WTC11 (cell line): ENCODE measurements at regions not wholly inside any gene's neighbourhood (a gene's known extent, or its start where the extent isn't known, plus 50 kb on each side); places are given as distances from the start of the nearest gene placed in this dataset.

Experiments used
- ATAC-seq: fragments of 200-7000 bp; cut with Tn5 transposase; 2 replicates; pipeline ENCODE4 v1.10.0; 2021; ENCODE audit warnings: mild to moderate bottlenecking, moderate library complexity
- CTCF ChIA-PET: fragments of 300-600 bp; sonication (Branson Sonifier 250); formaldehyde crosslinking; loops from one replicate; lab custom pipeline; 2021; ENCODE audit warnings: antibody characterized with exemption; lab: Charles Lee
- POLR2A ChIA-PET: fragments of 350-600 bp; sonication (Branson Sonifier 250); formaldehyde crosslinking; loops from one replicate; lab custom pipeline; 2021; ENCODE audit warnings: antibody characterized with exemption; lab: Charles Lee
- DNase-seq: peaks from one replicate; pipeline ENCODE4 v3.0.0; 2021; ENCODE audit warnings: low spot score
- H3K27ac Mint-ChIP-seq: 2 replicates; pipeline ENCODE4 v1.8.0; 2021; ENCODE audit warnings: mixed read lengths
- H3K27me3 Mint-ChIP-seq: 2 replicates; pipeline ENCODE4 v1.8.0; 2021; ENCODE audit warnings: low read depth, mild to moderate bottlenecking, moderate library complexity, mixed read lengths
- H3K36me3 Mint-ChIP-seq: 2 replicates; pipeline ENCODE4 v1.8.0; 2021; ENCODE audit warnings: mixed read lengths
- H3K4me1 Mint-ChIP-seq: 2 replicates; pipeline ENCODE4 v1.8.0; 2022; ENCODE audit warnings: mixed read lengths
- H3K4me3 Mint-ChIP-seq: 2 replicates; pipeline ENCODE4 v1.8.0; 2021; ENCODE audit warnings: mild to moderate bottlenecking, moderate library complexity, mixed read lengths
- H3K9me3 Mint-ChIP-seq: 2 replicates; pipeline ENCODE4 v1.8.0; 2021; ENCODE audit warnings: mixed read lengths
- GRHL2 ChIP-seq: fragments of 250-450 bp; sonication (Bioruptor Pico); IDR thresholded peaks from 2 replicates; pipeline ENCODE4 v1.8.0; 2022; ENCODE audit warnings: mild to moderate bottlenecking, moderate library complexity; ENCODE audit not compliant: insufficient replicate concordance, severe bottlenecking
- HMGA2 ChIP-seq: fragments of 250-450 bp; sonication (Bioruptor Pico); IDR thresholded peaks from 2 replicates; pipeline ENCODE4 v1.4.0; 2021; ENCODE audit warnings: mild to moderate bottlenecking, moderate library complexity
- NFATC4 ChIP-seq: fragments of 250-450 bp; sonication (Bioruptor Pico); IDR thresholded peaks from 2 replicates; pipeline ENCODE4 v1.9.0; 2021; ENCODE audit warnings: mild to moderate bottlenecking
- NFE2L1 ChIP-seq: sonication (generic); formaldehyde crosslinking; IDR thresholded peaks from 2 replicates; pipeline ENCODE4 v1.8.1; 2023; ENCODE audit warnings: missing genetic modification reagents
- RORB ChIP-seq: fragments of 250-450 bp; sonication (Bioruptor Pico); IDR thresholded peaks from 2 replicates; pipeline ENCODE4 v1.9.0; 2021; ENCODE audit warnings: mild to moderate bottlenecking
- SOX15 ChIP-seq: fragments of 250-450 bp; sonication (Bioruptor Pico); IDR thresholded peaks from 2 replicates; pipeline ENCODE4 v1.9.0; 2021; ENCODE audit warnings: mild to moderate bottlenecking
- TP53 ChIP-seq: sonication (generic); formaldehyde crosslinking; IDR thresholded peaks from 2 replicates; pipeline ENCODE4 v1.8.1; 2023; ENCODE audit warnings: mild to moderate bottlenecking, missing genetic modification reagents
- ZNF219 ChIP-seq: sonication (generic); formaldehyde crosslinking; IDR thresholded peaks from 2 replicates; pipeline ENCODE4 v1.8.0; 2023; ENCODE audit warnings: missing genetic modification reagents, mild to moderate bottlenecking, borderline replicate concordance
- ZNF232 ChIP-seq: sonication (generic); formaldehyde crosslinking; IDR thresholded peaks from 2 replicates; pipeline ENCODE4 v1.8.0; 2022; ENCODE audit warnings: mild to moderate bottlenecking, missing genetic modification reagents
- ZNF263 ChIP-seq: sonication (generic); formaldehyde crosslinking; IDR thresholded peaks from 2 replicates; pipeline ENCODE4 v1.8.1; 2022; ENCODE audit warnings: low read depth, mild to moderate bottlenecking, moderate library complexity, missing genetic modification reagents
- ZNF317 ChIP-seq: sonication (generic); formaldehyde crosslinking; IDR thresholded peaks from 2 replicates; pipeline ENCODE4 v1.8.1; 2023; ENCODE audit warnings: low read depth, mild to moderate bottlenecking, moderate library complexity, missing genetic modification reagents, borderline replicate concordance
- ZNF416 ChIP-seq: fragments of 250-450 bp; sonication (Bioruptor Pico); IDR thresholded peaks from 2 replicates; pipeline ENCODE4 v1.9.0; 2021; ENCODE audit warnings: mild to moderate bottlenecking, inconsistent platforms
- TF ChIP-seq, protein P1 (sequence below): sonication (generic); formaldehyde crosslinking; IDR thresholded peaks from 2 replicates; pipeline ENCODE4 v1.8.1; 2023; ENCODE audit warnings: mild to moderate bottlenecking, missing genetic modification reagents, borderline replicate concordance
- TF ChIP-seq, protein P2 (sequence below): sonication (generic); formaldehyde crosslinking; IDR thresholded peaks from 2 replicates; pipeline ENCODE4 v1.8.0; 2022; ENCODE audit warnings: missing genetic modification reagents
- TF ChIP-seq, protein P3 (sequence below): sonication (generic); formaldehyde crosslinking; IDR thresholded peaks from 2 replicates; pipeline ENCODE4 v1.8.1; 2023; ENCODE audit warnings: mild to moderate bottlenecking, missing genetic modification reagents
- TF ChIP-seq, protein P4 (sequence below): fragments of 250-450 bp; sonication (Bioruptor Pico); IDR thresholded peaks from 2 replicates; pipeline ENCODE4 v1.9.0; 2021; ENCODE audit warnings: mild to moderate bottlenecking, borderline replicate concordance
- TF ChIP-seq, protein P5 (sequence below): fragments of 250-450 bp; sonication (Bioruptor Pico); IDR thresholded peaks from 2 replicates; pipeline ENCODE4 v1.8.0; 2021; ENCODE audit warnings: mild to moderate bottlenecking
- TF ChIP-seq, protein P6 (sequence below): sonication (generic); formaldehyde crosslinking; IDR thresholded peaks from 2 replicates; pipeline ENCODE4 v1.8.1; 2022; ENCODE audit warnings: missing genetic modification reagents, borderline replicate concordance

DNA sequence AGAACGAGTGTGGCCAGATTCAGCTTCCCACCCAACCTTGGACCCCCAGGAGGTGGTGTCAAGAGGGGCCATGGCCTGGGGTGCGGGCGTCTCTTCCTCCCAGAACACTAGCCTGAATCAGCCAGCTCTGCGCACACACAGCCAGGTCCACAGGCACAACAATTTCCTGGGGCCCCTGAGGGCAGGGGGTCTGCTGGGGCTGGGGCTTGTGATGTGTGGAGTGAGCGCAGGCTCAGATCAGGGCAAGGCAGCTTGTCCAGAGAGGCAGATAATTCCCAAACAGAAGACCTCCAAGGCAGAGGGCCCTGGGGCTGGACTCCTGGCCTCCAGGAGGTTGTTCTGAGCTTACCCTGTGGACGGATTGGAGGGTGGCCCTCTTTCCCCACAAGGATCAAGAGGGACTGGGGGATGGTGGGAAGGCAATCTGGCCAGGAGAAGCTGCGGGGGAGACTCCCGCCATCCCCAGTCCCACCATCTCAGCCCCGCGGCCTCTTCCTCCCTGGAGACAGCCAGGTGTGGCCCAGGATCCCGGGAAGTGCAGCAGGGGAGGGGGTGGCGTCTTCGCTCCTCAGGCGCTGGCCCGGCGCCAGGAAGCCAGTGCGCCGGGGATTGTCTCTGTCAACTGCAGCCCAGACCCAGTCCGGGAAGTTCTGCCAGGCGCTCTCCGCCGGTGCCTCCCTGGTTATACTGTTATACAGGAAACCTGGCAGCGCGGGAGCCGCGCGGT is 52.0 kb upstream of the AMZ2 start:
- peaks cover 24% of the 10 kb centered on the region for H3K4me1 Mint-ChIP-seq
- no peaks in the 10 kb centered on the region for H3K36me3 Mint-ChIP-seq
- ChIA-PET POLR2A (no interaction called here), CTCF (interaction anchor here (0.7 to 1.8 kb wide), 4 partner anchors 9 to 262 kb away, joined by 3 to 7 read pairs (median 4); partner anchors contain the start of gene WIPI1)
- peak; percentile 59 for DNase-seq
- peak overlapping the region; percentile 69 for H3K4me3 Mint-ChIP-seq
- H3K27me3 Mint-ChIP-seq, result peaks cover 89% of the 10 kb centered on the region
- peak; percentile 17 for ATAC-seq
- H3K9me3 Mint-ChIP-seq, result no peaks in the 10 kb centered on the region
- H3K27ac Mint-ChIP-seq, result no peak overlapping the region
- TF ChIP-seq, protein P1, sequence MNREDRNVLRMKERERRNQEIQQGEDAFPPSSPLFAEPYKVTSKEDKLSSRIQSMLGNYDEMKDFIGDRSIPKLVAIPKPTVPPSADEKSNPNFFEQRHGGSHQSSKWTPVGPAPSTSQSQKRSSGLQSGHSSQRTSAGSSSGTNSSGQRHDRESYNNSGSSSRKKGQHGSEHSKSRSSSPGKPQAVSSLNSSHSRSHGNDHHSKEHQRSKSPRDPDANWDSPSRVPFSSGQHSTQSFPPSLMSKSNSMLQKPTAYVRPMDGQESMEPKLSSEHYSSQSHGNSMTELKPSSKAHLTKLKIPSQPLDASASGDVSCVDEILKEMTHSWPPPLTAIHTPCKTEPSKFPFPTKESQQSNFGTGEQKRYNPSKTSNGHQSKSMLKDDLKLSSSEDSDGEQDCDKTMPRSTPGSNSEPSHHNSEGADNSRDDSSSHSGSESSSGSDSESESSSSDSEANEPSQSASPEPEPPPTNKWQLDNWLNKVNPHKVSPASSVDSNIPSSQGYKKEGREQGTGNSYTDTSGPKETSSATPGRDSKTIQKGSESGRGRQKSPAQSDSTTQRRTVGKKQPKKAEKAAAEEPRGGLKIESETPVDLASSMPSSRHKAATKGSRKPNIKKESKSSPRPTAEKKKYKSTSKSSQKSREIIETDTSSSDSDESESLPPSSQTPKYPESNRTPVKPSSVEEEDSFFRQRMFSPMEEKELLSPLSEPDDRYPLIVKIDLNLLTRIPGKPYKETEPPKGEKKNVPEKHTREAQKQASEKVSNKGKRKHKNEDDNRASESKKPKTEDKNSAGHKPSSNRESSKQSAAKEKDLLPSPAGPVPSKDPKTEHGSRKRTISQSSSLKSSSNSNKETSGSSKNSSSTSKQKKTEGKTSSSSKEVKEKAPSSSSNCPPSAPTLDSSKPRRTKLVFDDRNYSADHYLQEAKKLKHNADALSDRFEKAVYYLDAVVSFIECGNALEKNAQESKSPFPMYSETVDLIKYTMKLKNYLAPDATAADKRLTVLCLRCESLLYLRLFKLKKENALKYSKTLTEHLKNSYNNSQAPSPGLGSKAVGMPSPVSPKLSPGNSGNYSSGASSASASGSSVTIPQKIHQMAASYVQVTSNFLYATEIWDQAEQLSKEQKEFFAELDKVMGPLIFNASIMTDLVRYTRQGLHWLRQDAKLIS (CRISPR knock-in tag), result no peak
- TF ChIP-seq ZNF317 (CRISPR knock-in tag) (no peak), ZNF232 (CRISPR knock-in tag) (no peak), SOX15 (CRISPR knock-in tag) (no peak), NFATC4 (CRISPR knock-in tag) (no peak), GRHL2 (CRISPR knock-in tag) (no peak), RORB (CRISPR knock-in tag) (no peak), ZNF219 (CRISPR knock-in tag) (no peak), TP53 (no peak), ZNF416 (CRISPR knock-in tag) (no peak), ZNF263 (CRISPR knock-in tag) (no peak), NFE2L1 (CRISPR knock-in tag) (no peak), HMGA2 (CRISPR knock-in tag) (no peak)
- TF ChIP-seq, protein P2, sequence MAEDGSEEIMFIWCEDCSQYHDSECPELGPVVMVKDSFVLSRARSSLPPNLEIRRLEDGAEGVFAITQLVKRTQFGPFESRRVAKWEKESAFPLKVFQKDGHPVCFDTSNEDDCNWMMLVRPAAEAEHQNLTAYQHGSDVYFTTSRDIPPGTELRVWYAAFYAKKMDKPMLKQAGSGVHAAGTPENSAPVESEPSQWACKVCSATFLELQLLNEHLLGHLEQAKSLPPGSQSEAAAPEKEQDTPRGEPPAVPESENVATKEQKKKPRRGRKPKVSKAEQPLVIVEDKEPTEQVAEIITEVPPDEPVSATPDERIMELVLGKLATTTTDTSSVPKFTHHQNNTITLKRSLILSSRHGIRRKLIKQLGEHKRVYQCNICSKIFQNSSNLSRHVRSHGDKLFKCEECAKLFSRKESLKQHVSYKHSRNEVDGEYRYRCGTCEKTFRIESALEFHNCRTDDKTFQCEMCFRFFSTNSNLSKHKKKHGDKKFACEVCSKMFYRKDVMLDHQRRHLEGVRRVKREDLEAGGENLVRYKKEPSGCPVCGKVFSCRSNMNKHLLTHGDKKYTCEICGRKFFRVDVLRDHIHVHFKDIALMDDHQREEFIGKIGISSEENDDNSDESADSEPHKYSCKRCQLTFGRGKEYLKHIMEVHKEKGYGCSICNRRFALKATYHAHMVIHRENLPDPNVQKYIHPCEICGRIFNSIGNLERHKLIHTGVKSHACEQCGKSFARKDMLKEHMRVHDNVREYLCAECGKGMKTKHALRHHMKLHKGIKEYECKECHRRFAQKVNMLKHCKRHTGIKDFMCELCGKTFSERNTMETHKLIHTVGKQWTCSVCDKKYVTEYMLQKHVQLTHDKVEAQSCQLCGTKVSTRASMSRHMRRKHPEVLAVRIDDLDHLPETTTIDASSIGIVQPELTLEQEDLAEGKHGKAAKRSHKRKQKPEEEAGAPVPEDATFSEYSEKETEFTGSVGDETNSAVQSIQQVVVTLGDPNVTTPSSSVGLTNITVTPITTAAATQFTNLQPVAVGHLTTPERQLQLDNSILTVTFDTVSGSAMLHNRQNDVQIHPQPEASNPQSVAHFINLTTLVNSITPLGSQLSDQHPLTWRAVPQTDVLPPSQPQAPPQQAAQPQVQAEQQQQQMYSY, result no peak; the same call in 1 of the 2 replicates
- TF ChIP-seq, protein P3, sequence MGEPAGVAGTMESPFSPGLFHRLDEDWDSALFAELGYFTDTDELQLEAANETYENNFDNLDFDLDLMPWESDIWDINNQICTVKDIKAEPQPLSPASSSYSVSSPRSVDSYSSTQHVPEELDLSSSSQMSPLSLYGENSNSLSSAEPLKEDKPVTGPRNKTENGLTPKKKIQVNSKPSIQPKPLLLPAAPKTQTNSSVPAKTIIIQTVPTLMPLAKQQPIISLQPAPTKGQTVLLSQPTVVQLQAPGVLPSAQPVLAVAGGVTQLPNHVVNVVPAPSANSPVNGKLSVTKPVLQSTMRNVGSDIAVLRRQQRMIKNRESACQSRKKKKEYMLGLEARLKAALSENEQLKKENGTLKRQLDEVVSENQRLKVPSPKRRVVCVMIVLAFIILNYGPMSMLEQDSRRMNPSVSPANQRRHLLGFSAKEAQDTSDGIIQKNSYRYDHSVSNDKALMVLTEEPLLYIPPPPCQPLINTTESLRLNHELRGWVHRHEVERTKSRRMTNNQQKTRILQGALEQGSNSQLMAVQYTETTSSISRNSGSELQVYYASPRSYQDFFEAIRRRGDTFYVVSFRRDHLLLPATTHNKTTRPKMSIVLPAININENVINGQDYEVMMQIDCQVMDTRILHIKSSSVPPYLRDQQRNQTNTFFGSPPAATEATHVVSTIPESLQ (CRISPR knock-in tag), result no peak
- TF ChIP-seq, protein P4, sequence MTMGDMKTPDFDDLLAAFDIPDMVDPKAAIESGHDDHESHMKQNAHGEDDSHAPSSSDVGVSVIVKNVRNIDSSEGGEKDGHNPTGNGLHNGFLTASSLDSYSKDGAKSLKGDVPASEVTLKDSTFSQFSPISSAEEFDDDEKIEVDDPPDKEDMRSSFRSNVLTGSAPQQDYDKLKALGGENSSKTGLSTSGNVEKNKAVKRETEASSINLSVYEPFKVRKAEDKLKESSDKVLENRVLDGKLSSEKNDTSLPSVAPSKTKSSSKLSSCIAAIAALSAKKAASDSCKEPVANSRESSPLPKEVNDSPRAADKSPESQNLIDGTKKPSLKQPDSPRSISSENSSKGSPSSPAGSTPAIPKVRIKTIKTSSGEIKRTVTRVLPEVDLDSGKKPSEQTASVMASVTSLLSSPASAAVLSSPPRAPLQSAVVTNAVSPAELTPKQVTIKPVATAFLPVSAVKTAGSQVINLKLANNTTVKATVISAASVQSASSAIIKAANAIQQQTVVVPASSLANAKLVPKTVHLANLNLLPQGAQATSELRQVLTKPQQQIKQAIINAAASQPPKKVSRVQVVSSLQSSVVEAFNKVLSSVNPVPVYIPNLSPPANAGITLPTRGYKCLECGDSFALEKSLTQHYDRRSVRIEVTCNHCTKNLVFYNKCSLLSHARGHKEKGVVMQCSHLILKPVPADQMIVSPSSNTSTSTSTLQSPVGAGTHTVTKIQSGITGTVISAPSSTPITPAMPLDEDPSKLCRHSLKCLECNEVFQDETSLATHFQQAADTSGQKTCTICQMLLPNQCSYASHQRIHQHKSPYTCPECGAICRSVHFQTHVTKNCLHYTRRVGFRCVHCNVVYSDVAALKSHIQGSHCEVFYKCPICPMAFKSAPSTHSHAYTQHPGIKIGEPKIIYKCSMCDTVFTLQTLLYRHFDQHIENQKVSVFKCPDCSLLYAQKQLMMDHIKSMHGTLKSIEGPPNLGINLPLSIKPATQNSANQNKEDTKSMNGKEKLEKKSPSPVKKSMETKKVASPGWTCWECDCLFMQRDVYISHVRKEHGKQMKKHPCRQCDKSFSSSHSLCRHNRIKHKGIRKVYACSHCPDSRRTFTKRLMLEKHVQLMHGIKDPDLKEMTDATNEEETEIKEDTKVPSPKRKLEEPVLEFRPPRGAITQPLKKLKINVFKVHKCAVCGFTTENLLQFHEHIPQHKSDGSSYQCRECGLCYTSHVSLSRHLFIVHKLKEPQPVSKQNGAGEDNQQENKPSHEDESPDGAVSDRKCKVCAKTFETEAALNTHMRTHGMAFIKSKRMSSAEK (CRISPR knock-in tag), result no peak
- TF ChIP-seq, protein P5, sequence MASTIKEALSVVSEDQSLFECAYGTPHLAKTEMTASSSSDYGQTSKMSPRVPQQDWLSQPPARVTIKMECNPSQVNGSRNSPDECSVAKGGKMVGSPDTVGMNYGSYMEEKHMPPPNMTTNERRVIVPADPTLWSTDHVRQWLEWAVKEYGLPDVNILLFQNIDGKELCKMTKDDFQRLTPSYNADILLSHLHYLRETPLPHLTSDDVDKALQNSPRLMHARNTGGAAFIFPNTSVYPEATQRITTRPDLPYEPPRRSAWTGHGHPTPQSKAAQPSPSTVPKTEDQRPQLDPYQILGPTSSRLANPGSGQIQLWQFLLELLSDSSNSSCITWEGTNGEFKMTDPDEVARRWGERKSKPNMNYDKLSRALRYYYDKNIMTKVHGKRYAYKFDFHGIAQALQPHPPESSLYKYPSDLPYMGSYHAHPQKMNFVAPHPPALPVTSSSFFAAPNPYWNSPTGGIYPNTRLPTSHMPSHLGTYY (CRISPR knock-in tag), result no peak
- TF ChIP-seq, protein P6, sequence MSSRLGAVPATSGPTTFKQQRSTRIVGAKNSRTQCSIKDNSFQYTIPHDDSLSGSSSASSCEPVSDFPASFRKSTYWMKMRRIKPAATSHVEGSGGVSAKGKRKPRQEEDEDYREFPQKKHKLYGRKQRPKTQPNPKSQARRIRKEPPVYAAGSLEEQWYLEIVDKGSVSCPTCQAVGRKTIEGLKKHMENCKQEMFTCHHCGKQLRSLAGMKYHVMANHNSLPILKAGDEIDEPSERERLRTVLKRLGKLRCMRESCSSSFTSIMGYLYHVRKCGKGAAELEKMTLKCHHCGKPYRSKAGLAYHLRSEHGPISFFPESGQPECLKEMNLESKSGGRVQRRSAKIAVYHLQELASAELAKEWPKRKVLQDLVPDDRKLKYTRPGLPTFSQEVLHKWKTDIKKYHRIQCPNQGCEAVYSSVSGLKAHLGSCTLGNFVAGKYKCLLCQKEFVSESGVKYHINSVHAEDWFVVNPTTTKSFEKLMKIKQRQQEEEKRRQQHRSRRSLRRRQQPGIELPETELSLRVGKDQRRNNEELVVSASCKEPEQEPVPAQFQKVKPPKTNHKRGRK (CRISPR knock-in tag), result no peak
